RWPE2 (cell line): ENCODE measurements at regions not wholly inside any gene's neighbourhood (a gene's known extent, or its start where the extent isn't known, plus 50 kb on each side); places are given as distances from the start of the nearest gene placed in this dataset.
A peak's percentile ranks its signal among the peaks of the same experiment; 100 is the strongest.

Experiments
- ATAC-seq: fragments of 200-7000 bp; cut with Tn5 transposase; 3 replicates; pipeline ENCODE4 v1.9.1; 2021; ENCODE audit warnings: low read depth
- DNase-seq: peaks from one replicate; pipeline ENCODE4 v3.0.0-alpha.2; 2020; ENCODE audit warnings: low spot score
- H3K27ac ChIP-seq: fragments of 450-650 bp; 2 replicates; pipeline ENCODE4 v1.5.1; 2017; ENCODE audit warnings: mild to moderate bottlenecking; ENCODE audit not compliant: poor library complexity, severe bottlenecking
- H3K27me3 ChIP-seq: fragments of 250-450 bp; sonication (Bioruptor Pico); 2 replicates; pipeline ENCODE4 v1.5.1; 2021; ENCODE audit warnings: mild to moderate bottlenecking, moderate library complexity; ENCODE audit not compliant: insufficient read depth, poor library complexity, severe bottlenecking
- H3K36me3 ChIP-seq: fragments of 250-450 bp; sonication (Bioruptor Pico); 2 replicates; pipeline ENCODE4 v1.5.1; 2020; ENCODE audit warnings: low read depth, mild to moderate bottlenecking, moderate library complexity
- H3K4me1 ChIP-seq: fragments of 250-450 bp; sonication (Bioruptor Pico); 2 replicates; pipeline ENCODE4 v1.5.1; 2021; ENCODE audit warnings: mild to moderate bottlenecking, moderate library complexity; ENCODE audit not compliant: insufficient read depth, poor library complexity, severe bottlenecking
- H3K4me3 ChIP-seq: fragments of 250-450 bp; sonication (Bioruptor Pico); 2 replicates; pipeline ENCODE4 v1.5.1; 2021; ENCODE audit warnings: mild to moderate bottlenecking, moderate library complexity; ENCODE audit not compliant: severe bottlenecking
- H3K9me3 ChIP-seq: fragments of 250-450 bp; sonication (Bioruptor Pico); 2 replicates; pipeline ENCODE4 v1.5.1; 2021; ENCODE audit warnings: mild to moderate bottlenecking, moderate library complexity; ENCODE audit not compliant: severe bottlenecking
- TF ChIP-seq, protein P1 (sequence below): fragments of 450-650 bp; IDR thresholded peaks from one replicate; pipeline ENCODE4 v1.5.1; 2017; ENCODE audit warnings: mild to moderate bottlenecking, moderate library complexity; ENCODE audit not compliant: poor library complexity, severe bottlenecking

DNA sequence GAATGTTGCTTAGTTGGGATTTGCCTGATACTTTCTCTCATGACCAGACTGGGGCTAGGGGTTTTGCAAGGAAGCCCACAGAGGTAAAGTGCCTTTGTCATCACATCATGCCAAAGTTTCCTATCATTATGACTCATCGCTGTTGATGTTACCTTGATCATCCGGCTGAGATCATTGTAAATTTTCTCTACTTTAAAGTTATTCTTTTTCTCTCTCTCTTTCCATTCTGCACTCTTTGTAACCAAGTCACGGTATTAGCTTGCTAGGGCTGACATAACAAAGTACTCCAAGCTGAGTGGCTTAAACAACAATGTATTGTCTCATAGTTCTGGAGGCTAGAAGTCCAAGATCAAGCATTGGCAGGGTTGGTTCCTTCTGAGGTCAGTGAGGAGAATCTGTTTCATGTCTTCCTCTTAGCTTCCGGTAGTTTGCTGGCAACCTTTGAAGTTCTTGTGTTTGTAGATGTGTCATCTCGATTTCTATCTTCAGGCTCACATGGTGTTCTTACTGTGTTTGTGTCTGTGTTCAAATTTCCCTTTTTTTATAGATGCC lies 113.0 kb downstream of the DTHD1 start:
- no peaks in the 10 kb centered on the region for H3K36me3 ChIP-seq
- no peak overlapping the region for H3K27ac ChIP-seq
- TF ChIP-seq, protein P1, sequence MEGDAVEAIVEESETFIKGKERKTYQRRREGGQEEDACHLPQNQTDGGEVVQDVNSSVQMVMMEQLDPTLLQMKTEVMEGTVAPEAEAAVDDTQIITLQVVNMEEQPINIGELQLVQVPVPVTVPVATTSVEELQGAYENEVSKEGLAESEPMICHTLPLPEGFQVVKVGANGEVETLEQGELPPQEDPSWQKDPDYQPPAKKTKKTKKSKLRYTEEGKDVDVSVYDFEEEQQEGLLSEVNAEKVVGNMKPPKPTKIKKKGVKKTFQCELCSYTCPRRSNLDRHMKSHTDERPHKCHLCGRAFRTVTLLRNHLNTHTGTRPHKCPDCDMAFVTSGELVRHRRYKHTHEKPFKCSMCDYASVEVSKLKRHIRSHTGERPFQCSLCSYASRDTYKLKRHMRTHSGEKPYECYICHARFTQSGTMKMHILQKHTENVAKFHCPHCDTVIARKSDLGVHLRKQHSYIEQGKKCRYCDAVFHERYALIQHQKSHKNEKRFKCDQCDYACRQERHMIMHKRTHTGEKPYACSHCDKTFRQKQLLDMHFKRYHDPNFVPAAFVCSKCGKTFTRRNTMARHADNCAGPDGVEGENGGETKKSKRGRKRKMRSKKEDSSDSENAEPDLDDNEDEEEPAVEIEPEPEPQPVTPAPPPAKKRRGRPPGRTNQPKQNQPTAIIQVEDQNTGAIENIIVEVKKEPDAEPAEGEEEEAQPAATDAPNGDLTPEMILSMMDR = no peak
- no peak overlapping the region for H3K4me3 ChIP-seq
- ATAC-seq (no peak), DNase-seq (no peak)
- no peaks in the 10 kb centered on the region for H3K4me1 ChIP-seq
- no peaks in the 10 kb centered on the region for H3K9me3 ChIP-seq
- no peaks in the 10 kb centered on the region for H3K27me3 ChIP-seq

DNA sequence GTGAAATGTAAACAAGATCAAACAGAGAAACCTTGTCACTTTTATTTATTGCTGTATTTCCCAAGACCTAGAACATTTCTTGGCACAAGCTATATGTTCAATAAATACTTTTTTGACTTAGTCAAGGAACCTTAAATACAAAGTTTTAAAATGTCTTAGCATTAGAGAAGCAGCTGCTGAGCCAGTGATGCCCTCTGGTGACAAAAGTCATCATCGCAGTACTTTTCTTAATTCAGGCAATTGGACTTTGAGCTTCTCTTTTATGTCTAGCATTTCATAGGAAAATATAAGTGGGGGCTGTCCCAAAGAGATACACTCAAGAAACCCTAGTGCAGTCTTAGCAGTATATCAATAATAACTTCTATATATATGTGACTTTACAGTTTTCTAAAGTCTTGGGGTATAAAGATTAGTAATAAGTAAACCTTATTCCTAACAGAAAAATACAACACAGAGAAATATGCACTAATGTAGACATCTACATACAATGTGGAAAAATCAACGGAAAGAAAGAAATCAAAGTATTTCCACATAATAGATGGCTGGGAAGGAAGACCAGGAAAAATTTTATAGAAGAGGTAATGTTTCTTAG lies 118.4 kb downstream of the DTHD1 start:
- TF ChIP-seq, protein P1 = peak; percentile 92
- ATAC-seq (no peak), DNase-seq (no peak)
- no peak overlapping the region for H3K27ac ChIP-seq
- no peaks in the 10 kb centered on the region for H3K4me1 ChIP-seq
- no peaks in the 10 kb centered on the region for H3K36me3 ChIP-seq
- no peak overlapping the region for H3K4me3 ChIP-seq
- no peaks in the 10 kb centered on the region for H3K27me3 ChIP-seq
- H3K9me3 ChIP-seq = no peaks in the 10 kb centered on the region

DNA sequence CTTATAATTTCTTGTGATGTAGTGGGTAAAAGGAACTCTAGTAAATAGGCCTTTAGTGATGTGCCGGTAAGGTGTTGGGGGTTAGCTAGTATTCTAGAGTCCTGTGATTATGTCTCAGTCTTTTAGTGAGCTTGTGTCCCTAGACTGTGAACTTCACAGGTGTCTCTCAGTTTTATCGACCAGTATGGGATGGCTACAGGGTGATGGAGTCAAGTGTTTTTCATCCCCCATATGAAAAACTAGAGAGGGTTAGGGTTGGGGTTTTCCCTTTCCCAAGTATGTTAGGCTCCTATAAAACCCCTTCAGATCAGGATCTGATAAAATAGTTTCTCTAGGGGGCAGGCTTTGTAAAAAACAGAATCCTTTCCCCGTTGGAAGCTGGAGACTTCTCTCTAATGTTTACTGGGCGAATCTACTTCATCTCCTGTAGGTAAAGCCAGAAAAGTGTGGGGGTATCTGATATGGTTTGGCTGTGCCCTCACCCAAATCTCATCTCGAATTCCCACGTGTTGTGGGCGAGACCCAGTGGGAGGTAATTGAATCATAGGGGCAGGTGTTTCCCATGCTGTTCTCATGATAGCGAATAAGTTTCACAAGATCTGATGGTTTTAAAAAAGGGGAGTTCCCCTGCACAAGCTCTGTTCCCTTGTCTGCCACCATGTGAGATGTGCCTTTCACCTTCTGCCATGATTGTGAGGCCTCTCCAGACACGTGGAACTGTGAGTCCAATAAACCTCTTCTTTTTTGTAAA lies 120.8 kb downstream of the DTHD1 start:
- Histone ChIP-seq H3K27ac (no peak overlapping the region), H3K4me1 (no peaks in the 10 kb centered on the region), H3K4me3 (no peak overlapping the region), H3K9me3 (no peaks in the 10 kb centered on the region), H3K27me3 (no peaks in the 10 kb centered on the region), H3K36me3 (no peaks in the 10 kb centered on the region)
- DNase-seq = no peak
- no peak for ATAC-seq
- TF ChIP-seq, protein P1 = no peak

DNA sequence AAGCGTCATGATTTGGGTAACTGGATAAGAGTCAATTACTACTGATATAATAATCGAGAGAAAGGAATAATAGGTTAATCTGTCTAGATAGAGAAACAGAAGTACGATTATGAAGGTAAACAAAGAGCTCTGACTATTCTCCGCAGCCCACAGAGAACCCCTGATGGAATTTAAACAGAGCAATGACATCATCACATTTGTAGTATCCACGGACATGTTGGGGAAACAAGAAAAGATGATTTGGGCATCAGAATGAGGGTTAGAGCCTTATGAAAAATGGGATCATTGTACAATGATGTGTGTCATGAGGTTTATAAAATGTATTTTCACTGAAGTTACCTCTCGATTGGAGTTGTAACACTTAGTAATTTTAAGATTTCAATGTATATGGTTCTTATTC lies 129.9 kb downstream of the DTHD1 start:
- ATAC-seq = no peak

More for the DNA sequence above, 129.9 kb downstream of the DTHD1 start:
- no peak for DNase-seq
- H3K36me3 ChIP-seq = no peaks in the 10 kb centered on the region
- H3K27me3 ChIP-seq = peaks cover 5% of the 10 kb centered on the region
- H3K27ac ChIP-seq = no peak overlapping the region
- no peaks in the 10 kb centered on the region for H3K4me1 ChIP-seq
- no peak overlapping the region for H3K4me3 ChIP-seq
- no peaks in the 10 kb centered on the region for H3K9me3 ChIP-seq
- TF ChIP-seq, protein P1 = no peak
